ENCODE measurements at regions not wholly inside any gene's neighbourhood (a gene's known extent, or its start where the extent isn't known, plus 50 kb on each side); places are given as distances from the start of the nearest gene placed in this dataset.

DNA sequence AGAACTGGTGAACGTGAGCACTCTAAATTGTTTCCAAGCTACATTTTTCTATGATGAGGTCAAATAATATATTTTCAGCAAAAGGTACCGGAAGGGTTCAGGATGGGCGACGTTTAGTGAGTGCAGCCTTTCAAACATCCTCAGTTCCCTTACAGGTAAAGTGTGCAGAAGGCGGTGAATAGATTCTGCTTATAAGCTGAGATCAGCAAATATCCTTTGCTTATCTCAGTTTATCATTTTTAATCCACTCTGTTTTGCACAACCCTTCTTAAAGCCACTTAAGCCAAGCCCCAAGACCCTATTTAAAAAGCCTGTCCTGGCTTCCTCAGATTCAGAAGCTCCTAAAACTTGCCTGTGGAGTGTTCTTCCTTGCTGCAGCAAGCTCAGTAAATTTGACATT lies 103.1 kb upstream of the DGKB start:
- no peaks in the 10 kb centered on the region for H3K4me1 ChIP-seq
- TF ChIP-seq, protein P1, sequence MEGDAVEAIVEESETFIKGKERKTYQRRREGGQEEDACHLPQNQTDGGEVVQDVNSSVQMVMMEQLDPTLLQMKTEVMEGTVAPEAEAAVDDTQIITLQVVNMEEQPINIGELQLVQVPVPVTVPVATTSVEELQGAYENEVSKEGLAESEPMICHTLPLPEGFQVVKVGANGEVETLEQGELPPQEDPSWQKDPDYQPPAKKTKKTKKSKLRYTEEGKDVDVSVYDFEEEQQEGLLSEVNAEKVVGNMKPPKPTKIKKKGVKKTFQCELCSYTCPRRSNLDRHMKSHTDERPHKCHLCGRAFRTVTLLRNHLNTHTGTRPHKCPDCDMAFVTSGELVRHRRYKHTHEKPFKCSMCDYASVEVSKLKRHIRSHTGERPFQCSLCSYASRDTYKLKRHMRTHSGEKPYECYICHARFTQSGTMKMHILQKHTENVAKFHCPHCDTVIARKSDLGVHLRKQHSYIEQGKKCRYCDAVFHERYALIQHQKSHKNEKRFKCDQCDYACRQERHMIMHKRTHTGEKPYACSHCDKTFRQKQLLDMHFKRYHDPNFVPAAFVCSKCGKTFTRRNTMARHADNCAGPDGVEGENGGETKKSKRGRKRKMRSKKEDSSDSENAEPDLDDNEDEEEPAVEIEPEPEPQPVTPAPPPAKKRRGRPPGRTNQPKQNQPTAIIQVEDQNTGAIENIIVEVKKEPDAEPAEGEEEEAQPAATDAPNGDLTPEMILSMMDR (IDR thresholded peaks at IDR 0.05): no peak
- H3K27ac ChIP-seq: no peak overlapping the region
- 83 to 90% (median 85%) methylated on average over 5 of the region's 5 CpGs for WGBS, 3 donors
- peaks cover 4% of the 10 kb centered on the region for H3K9me3 ChIP-seq
- ATAC-seq (no peak), DNase-seq (no peak)
- H3K36me3 ChIP-seq (ENCODE audit: insufficient read depth in 1 of 2, low read depth in 1 of 2): no peaks in the 10 kb centered on the region
- H3K27me3 ChIP-seq (ENCODE audit: insufficient read depth in 3 of 3, low read length in 2 of 3): no peaks in the 10 kb centered on the region
- intact Hi-C loops (cut with DNase I): no loop called here
- H3K4me3 ChIP-seq: no peak overlapping the region

DNA sequence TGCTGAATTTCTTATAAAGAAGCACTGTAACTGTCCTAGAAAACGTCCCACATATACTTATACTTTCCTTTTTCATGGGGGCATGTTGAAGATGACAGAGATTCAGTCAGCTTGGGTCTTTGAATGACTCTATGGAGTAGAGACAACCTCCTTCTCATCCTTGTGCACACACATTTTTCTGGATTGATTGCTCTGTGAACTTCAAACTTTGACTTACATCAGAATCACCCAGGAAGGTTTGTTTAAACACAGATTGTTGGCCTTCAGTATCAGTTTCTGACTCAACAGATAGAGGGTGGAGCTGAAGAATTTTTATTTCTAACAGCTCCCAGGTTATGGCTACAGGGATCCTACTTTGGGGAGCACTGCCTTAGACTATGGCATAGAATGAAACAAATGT lies 97.6 kb upstream of the DGKB start:
- ATAC-seq (no peak), DNase-seq (no peak)
- TF ChIP-seq, protein P1 (IDR thresholded peaks at IDR 0.05): no peak
- no peak overlapping the region for H3K27ac ChIP-seq
- 55 to 71% (median 62%) methylated on average over 1 of the region's 1 CpG for WGBS, 3 donors
- H3K4me3 ChIP-seq: no peak overlapping the region
- H3K4me1 ChIP-seq: no peaks in the 10 kb centered on the region
- H3K27me3 ChIP-seq (ENCODE audit: insufficient read depth in 3 of 3, low read length in 2 of 3): no peaks in the 10 kb centered on the region
- intact Hi-C loops (cut with DNase I): no loop called here
- H3K9me3 ChIP-seq: no peaks in the 10 kb centered on the region
- H3K36me3 ChIP-seq (ENCODE audit: insufficient read depth in 1 of 2, low read depth in 1 of 2): no peaks in the 10 kb centered on the region

- ATAC-seq (no peak), DNase-seq (no peak)
- 70 to 72% (median 70%) methylated on average over 2 of the region's 2 CpGs for WGBS, 3 donors
- Histone ChIP-seq H3K27ac (no peak overlapping the region), H3K4me1 (no peaks in the 10 kb centered on the region), H3K36me3 (ENCODE audit: insufficient read depth in 1 of 2, low read depth in 1 of 2) (no peaks in the 10 kb centered on the region), H3K27me3 (ENCODE audit: insufficient read depth in 3 of 3, low read length in 2 of 3) (no peaks in the 10 kb centered on the region), H3K9me3 (no peaks in the 10 kb centered on the region), H3K4me3 (no peak overlapping the region)
- intact Hi-C loops (cut with DNase I): no loop called here
- TF ChIP-seq, protein P1 (IDR thresholded peaks at IDR 0.05): no peak
Observed at GRCh38 chr7:14999331-14999730, 96.8 kb upstream of the DGKB start.

GRCh38 chr7:14995774-14996173 lies 93.2 kb upstream of the DGKB start:
- WGBS, 3 donors: 60 to 96% (median 77%) methylated on average over 2 of the region's 2 CpGs
- no peaks in the 10 kb centered on the region for H3K27me3 ChIP-seq (ENCODE audit: insufficient read depth in 3 of 3, low read length in 2 of 3)
- no peak overlapping the region for H3K27ac ChIP-seq
- no peak overlapping the region for H3K4me3 ChIP-seq
- H3K9me3 ChIP-seq: peaks cover 5% of the 10 kb centered on the region
- TF ChIP-seq, protein P1 (IDR thresholded peaks at IDR 0.05): no peak
- DNase-seq (no peak), ATAC-seq (no peak)
- no peaks in the 10 kb centered on the region for H3K4me1 ChIP-seq
- no peaks in the 10 kb centered on the region for H3K36me3 ChIP-seq (ENCODE audit: insufficient read depth in 1 of 2, low read depth in 1 of 2)
- intact Hi-C loops (cut with DNase I): no loop called here

DNA sequence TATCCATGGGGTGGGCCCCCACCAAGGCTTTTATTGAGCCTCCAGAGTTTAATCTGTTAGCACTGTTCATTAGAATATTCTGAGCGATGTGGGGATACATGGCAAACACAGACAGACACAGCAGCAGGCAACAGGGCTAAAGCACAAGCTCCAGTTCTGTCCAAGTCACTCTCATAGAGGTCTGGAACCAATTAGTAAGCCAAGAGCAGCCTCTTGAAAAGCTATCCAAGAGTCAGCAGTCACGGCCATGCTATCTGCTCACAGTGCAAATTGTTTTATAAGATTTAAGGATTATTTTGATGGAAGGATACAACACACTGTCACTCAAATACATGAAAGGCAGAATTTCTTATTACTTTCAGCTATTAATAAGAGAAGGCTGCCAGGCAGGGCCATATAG lies 86.4 kb upstream of the DGKB start:
- intact Hi-C loops (cut with DNase I): no loop called here
- Histone ChIP-seq H3K27me3 (ENCODE audit: insufficient read depth in 3 of 3, low read length in 2 of 3) (no peaks in the 10 kb centered on the region), H3K4me1 (no peaks in the 10 kb centered on the region), H3K4me3 (no peak overlapping the region), H3K36me3 (ENCODE audit: insufficient read depth in 1 of 2, low read depth in 1 of 2) (no peaks in the 10 kb centered on the region), H3K27ac (no peak overlapping the region), H3K9me3 (peaks cover 5% of the 10 kb centered on the region)
- no peak for ATAC-seq
- whole genome bisulfite sequencing, 3 donors: 51 to 76% (median 60%) methylated on average over 2 of the region's 2 CpGs
- DNase-seq: no peak
- TF ChIP-seq, protein P1 (IDR thresholded peaks at IDR 0.05): no peak
